ENCODE measurements at regions not wholly inside any gene's neighbourhood (a gene's known extent, or its start where the extent isn't known, plus 50 kb on each side); places are given as distances from the start of the nearest gene placed in this dataset.
"Not testable (repeated sequence)": the region's sequence is repeated elsewhere in the genome, so short reads cannot be mapped to it uniquely, and the experiment has no call there.

DNA sequence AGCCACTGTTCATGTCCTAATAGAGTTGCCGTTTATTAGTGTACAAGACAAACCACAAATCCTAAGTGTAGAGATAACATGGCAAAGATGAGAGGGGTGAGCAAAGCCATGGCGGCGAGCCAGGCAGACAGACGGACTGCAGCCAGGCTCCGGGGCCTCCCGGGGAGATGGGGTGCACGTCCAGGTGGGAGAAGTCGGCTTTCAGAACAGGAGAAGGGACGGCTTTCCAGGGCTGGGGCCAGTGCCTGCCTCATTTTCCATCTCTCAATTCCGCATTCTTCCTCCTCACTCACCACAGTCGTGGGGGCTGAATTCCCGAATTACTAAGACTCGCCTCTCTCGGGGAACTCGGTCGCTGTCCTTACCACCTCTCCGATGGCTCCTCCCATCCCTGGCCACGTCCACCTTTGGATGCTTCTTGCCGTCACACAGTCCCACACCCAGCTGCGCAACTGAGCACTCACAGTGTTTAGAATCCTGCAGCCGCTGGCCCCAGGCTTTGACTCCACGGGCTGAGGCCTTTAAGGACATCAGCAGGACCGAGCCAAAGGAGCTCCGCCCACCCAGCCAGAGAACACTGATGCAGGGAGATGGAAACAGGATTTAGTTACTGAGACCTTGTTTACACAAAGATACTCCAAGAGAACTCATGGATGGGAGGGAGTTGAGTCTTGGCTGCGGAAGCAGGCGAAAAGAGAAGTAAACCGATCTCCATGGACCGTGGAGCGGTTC is 59.7 kb downstream of the RNF112 start:
- in situ Hi-C loops (cut with HindIII; ENCODE audit: low pct_unique_long_range_greater_than_20kb, low sequenced_read_pairs): no loop called here
- no peak for TF ChIP-seq JUND (IDR thresholded peaks at IDR 0.05; ENCODE audit: low read depth)
- no peak for DNase-seq (ENCODE audit: low read depth in 1 of 2, low spot score in 1 of 2)

DNA sequence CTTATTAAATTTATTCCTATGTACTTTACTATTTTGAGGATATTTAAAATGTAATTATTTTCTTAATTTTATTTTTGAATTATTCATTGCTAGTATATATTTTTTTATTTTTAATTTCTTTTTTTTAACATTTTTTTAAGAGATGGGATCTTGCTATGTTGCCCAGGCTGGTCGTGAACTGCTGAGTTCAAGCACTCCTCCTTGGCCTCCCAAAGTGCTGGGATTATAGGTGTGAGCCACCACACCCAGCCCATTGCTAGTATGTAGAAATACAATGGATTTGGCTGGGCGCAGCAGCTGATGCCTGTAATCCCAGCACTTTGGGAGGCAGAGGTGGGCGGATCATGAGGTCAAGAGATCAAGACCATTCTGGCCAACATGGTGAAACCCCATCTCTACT is 59.2 kb upstream of the SLC47A1 start:
- in situ Hi-C loops (cut with HindIII; ENCODE audit: low pct_unique_long_range_greater_than_20kb, low sequenced_read_pairs); DNase-seq (ENCODE audit: low read depth in 1 of 2, low spot score in 1 of 2): not testable (repeated sequence)

DNA sequence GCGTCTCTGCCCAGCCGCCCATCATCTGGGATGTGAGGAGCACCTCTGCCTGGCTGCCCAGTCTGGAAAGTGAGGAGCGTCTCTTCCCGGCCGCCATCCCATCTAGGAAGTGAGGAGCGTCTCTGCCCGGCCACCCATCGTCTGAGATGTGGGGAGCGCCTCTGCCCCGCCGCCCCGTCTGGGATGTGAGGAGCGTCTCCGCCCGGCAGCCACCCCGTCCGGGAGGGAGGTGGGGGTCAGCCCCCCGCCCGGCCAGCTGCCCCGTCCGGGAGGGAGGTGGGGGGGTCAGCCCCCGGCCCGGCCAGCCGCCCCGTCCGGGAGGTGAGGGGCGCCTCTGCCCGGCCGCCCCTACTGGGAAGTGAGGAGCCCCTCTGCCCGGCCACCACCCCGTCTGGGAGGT is 57.9 kb upstream of the SLC47A1 start:
- in situ Hi-C loops (cut with HindIII; ENCODE audit: low pct_unique_long_range_greater_than_20kb, low sequenced_read_pairs); DNase-seq (ENCODE audit: low read depth in 1 of 2, low spot score in 1 of 2): not testable (repeated sequence)

DNA sequence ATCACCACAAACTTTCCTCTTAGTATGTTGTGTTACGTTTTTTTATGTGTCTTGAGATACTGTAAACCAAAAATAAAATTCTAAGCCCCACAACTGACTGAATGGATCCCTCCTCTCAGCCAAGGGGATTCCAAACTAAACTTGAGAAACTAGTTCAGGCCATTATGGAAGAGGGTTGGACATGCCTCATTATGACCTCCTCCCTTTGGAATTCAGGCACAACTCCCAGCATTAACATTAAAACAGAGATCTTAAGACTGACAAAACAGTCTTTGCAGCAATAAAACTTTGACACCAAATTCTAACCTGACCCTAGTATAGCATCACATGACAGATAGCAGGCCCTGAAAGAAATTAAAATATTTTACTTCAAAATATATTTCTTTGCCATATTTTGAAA is 51.1 kb upstream of the SLC47A1 start:
- in situ Hi-C loops (cut with HindIII; ENCODE audit: low pct_unique_long_range_greater_than_20kb, low sequenced_read_pairs): no loop called here
- TF ChIP-seq JUND (IDR thresholded peaks at IDR 0.05; ENCODE audit: low read depth): peak; percentile 45; the same call in 1 of the 2 replicates
- peak in 1 of 2 experiments; percentile 73 for DNase-seq (ENCODE audit: low read depth in 1 of 2, low spot score in 1 of 2)

Data from T47D (cell line).